Liver (tissue), 3 donors: ENCODE measurements at regions not wholly inside any gene's neighbourhood (a gene's known extent, or its start where the extent isn't known, plus 50 kb on each side); places are given as distances from the start of the nearest gene placed in this dataset.

Experiments used
- GABPA ChIP-seq, 2 donors: IDR thresholded peaks in 1 of 2; conservative IDR thresholded peaks in 1 of 2; 2 replicates each; pipeline ENCODE4 v1.6.1; 2016; ENCODE audit warnings: antibody characterized with exemption in 2 of 2, mild to moderate bottlenecking in 1 of 2, moderate library complexity in 1 of 2
- JUND ChIP-seq, 2 donors: IDR thresholded peaks; 2 replicates each; pipeline ENCODE4 v1.6.1; 2016; ENCODE audit warnings: antibody characterized with exemption in 2 of 2
- SP1 ChIP-seq: IDR thresholded peaks from 2 replicates; pipeline ENCODE4 v1.6.1; 2018; ENCODE audit warnings: antibody characterized with exemption, mild to moderate bottlenecking
- TF ChIP-seq, protein P1 (sequence below): fragments of 150-350 bp; IDR thresholded peaks from 2 replicates; pipeline ENCODE4 v1.5.1; 2017; ENCODE audit warnings: improper control_type of control experiment, low read depth, low read length; ENCODE audit not compliant: missing input control
- TF ChIP-seq, protein P2 (sequence below): IDR thresholded peaks from 2 replicates; pipeline ENCODE4 v1.6.1; 2016; ENCODE audit warnings: antibody characterized with exemption, mild to moderate bottlenecking
- donor health status: healthy.
- donor health status: healthy.

DNA sequence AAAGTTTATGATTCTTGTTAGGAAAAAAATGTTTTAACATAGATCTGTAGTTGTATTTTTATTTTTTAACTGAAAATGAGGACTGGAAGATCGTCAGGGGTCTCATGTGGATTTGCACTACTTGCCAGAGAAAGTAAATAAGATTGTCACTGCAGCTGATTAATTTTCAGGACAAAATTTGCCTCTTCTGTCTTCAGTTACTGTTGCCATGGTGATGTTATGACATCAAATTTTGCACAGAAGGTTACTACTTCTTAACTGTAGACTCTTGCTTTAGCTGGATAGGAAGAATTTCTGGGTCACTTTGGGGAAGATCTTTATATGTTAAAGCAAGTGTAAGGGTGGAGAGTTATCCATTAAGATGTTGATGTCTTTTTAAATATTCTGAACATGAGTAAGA, 82.2 kb upstream of the WDR72 start:
- TF ChIP-seq, protein P1, sequence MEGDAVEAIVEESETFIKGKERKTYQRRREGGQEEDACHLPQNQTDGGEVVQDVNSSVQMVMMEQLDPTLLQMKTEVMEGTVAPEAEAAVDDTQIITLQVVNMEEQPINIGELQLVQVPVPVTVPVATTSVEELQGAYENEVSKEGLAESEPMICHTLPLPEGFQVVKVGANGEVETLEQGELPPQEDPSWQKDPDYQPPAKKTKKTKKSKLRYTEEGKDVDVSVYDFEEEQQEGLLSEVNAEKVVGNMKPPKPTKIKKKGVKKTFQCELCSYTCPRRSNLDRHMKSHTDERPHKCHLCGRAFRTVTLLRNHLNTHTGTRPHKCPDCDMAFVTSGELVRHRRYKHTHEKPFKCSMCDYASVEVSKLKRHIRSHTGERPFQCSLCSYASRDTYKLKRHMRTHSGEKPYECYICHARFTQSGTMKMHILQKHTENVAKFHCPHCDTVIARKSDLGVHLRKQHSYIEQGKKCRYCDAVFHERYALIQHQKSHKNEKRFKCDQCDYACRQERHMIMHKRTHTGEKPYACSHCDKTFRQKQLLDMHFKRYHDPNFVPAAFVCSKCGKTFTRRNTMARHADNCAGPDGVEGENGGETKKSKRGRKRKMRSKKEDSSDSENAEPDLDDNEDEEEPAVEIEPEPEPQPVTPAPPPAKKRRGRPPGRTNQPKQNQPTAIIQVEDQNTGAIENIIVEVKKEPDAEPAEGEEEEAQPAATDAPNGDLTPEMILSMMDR, result no peak
- TF ChIP-seq JUND (IDR thresholded peaks at IDR 0.05), result no peak
- TF ChIP-seq GABPA (IDR thresholded peaks at IDR 0.05 in 1 of 2, conservative IDR thresholded peaks at IDR 0.05 in 1 of 2), result no peak
- TF ChIP-seq, protein P2, sequence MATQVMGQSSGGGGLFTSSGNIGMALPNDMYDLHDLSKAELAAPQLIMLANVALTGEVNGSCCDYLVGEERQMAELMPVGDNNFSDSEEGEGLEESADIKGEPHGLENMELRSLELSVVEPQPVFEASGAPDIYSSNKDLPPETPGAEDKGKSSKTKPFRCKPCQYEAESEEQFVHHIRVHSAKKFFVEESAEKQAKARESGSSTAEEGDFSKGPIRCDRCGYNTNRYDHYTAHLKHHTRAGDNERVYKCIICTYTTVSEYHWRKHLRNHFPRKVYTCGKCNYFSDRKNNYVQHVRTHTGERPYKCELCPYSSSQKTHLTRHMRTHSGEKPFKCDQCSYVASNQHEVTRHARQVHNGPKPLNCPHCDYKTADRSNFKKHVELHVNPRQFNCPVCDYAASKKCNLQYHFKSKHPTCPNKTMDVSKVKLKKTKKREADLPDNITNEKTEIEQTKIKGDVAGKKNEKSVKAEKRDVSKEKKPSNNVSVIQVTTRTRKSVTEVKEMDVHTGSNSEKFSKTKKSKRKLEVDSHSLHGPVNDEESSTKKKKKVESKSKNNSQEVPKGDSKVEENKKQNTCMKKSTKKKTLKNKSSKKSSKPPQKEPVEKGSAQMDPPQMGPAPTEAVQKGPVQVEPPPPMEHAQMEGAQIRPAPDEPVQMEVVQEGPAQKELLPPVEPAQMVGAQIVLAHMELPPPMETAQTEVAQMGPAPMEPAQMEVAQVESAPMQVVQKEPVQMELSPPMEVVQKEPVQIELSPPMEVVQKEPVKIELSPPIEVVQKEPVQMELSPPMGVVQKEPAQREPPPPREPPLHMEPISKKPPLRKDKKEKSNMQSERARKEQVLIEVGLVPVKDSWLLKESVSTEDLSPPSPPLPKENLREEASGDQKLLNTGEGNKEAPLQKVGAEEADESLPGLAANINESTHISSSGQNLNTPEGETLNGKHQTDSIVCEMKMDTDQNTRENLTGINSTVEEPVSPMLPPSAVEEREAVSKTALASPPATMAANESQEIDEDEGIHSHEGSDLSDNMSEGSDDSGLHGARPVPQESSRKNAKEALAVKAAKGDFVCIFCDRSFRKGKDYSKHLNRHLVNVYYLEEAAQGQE, result no peak
- no peak for TF ChIP-seq SP1
